ENCODE measurements at regions not wholly inside any gene's neighbourhood (a gene's known extent, or its start where the extent isn't known, plus 50 kb on each side); places are given as distances from the start of the nearest gene placed in this dataset.

- TF ChIP-seq CTCF (conservative IDR thresholded peaks at IDR 0.05) (no peak), EZH2 (IDR thresholded peaks at IDR 0.05; ENCODE audit: low read depth) (no peak)
These were observed 470.7 kb upstream of the GRIN3A start for GRCh38 chr9:102209176-102209575.
